ENCODE measurements at regions not wholly inside any gene's neighbourhood (a gene's known extent, or its start where the extent isn't known, plus 50 kb on each side); places are given as distances from the start of the nearest gene placed in this dataset.
A peak's percentile ranks its signal among the peaks of the same experiment; 100 is the strongest.

DNA sequence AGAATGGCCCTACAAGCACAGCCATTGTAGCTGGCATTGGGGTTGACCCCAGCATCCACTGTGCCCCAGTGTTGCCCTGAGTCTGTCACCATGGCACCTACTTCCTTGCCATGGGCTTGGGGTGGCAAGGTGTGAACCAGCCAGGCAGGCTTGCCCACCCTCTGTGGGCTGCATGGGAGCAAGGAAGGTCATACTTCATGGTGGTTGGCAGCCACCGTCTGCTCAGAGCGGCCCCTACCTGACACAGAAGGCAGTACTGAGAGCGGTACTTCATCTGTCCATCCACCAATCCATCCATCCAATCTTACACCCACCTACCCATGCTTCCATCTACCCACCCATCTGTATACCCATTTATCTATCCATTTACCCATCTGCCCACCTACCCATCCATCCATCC is 160.1 kb downstream of the KIF26A start:
- TF ChIP-seq, protein P1, sequence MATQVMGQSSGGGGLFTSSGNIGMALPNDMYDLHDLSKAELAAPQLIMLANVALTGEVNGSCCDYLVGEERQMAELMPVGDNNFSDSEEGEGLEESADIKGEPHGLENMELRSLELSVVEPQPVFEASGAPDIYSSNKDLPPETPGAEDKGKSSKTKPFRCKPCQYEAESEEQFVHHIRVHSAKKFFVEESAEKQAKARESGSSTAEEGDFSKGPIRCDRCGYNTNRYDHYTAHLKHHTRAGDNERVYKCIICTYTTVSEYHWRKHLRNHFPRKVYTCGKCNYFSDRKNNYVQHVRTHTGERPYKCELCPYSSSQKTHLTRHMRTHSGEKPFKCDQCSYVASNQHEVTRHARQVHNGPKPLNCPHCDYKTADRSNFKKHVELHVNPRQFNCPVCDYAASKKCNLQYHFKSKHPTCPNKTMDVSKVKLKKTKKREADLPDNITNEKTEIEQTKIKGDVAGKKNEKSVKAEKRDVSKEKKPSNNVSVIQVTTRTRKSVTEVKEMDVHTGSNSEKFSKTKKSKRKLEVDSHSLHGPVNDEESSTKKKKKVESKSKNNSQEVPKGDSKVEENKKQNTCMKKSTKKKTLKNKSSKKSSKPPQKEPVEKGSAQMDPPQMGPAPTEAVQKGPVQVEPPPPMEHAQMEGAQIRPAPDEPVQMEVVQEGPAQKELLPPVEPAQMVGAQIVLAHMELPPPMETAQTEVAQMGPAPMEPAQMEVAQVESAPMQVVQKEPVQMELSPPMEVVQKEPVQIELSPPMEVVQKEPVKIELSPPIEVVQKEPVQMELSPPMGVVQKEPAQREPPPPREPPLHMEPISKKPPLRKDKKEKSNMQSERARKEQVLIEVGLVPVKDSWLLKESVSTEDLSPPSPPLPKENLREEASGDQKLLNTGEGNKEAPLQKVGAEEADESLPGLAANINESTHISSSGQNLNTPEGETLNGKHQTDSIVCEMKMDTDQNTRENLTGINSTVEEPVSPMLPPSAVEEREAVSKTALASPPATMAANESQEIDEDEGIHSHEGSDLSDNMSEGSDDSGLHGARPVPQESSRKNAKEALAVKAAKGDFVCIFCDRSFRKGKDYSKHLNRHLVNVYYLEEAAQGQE (IDR thresholded peaks at IDR 0.05; ENCODE audit: insufficient read depth in 1 of 2, low read depth in 2 of 2, low read length in 2 of 2): no peak
- TF ChIP-seq POLR2AphosphoS5 (IDR thresholded peaks at IDR 0.05; ENCODE audit: low read depth, low read length) (no peak), FOXP2 (optimal IDR thresholded peaks at IDR 0.05; ENCODE audit: borderline replicate concordance, extremely low read depth, extremely low read length, insufficient read depth) (no peak), SIN3A (IDR thresholded peaks at IDR 0.05; ENCODE audit: borderline replicate concordance, insufficient read depth, low read length) (no peak), TAF1 (IDR thresholded peaks at IDR 0.05; ENCODE audit: borderline replicate concordance, insufficient read depth, low read length) (no peak)

- TF ChIP-seq POLR2AphosphoS5 (IDR thresholded peaks at IDR 0.05; ENCODE audit: low read depth, low read length) (peak; percentile 34; the same call in 1 of the 2 replicates), FOXP2 (optimal IDR thresholded peaks at IDR 0.05; ENCODE audit: borderline replicate concordance, extremely low read depth, extremely low read length, insufficient read depth) (no peak), TAF1 (IDR thresholded peaks at IDR 0.05; ENCODE audit: borderline replicate concordance, insufficient read depth, low read length) (no peak), SIN3A (IDR thresholded peaks at IDR 0.05; ENCODE audit: borderline replicate concordance, insufficient read depth, low read length) (no peak; the same call in 1 of the 2 replicates)
Observed at GRCh38 chr14:104299993-104300761, 161.8 kb downstream of the KIF26A start.

DNA sequence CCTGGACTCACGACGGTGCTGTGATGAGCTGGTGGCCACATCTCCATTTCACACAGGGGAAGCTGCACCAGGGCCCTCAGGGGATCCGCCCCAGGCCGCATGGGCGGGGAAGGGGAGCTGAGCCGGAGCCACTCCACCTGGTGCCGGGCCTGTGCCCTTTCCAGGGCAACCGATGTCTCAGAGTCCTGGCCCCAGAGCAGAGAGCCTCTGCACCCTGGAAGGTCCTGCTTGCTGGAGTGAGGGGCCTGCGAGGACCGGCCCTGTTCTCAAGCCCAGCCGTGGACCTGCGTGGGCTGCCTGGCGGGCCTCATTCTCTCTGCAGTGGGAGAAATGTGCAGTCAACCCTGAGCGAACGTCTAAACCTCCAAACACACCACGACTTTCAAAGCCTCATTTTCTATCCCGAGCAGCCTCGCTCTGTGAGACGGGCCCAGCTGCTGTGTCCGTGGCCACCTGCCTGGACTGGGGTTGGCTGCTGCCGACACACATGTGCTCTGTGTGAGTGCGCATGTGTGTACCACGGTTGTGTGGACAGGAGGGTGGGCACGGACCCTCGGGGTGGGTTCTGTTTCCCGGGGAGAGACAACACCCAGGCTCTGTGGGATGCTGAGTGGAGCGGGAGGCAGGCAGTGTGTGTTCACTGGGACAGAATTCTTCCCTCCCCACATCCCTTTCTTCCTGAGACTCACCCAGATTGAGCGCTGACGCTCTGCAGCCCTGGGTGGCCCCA is 163.5 kb downstream of the KIF26A start:
- TF ChIP-seq, protein P1 (IDR thresholded peaks at IDR 0.05; ENCODE audit: insufficient read depth in 1 of 2, low read depth in 2 of 2, low read length in 2 of 2): no peak
- TF ChIP-seq SIN3A (IDR thresholded peaks at IDR 0.05; ENCODE audit: borderline replicate concordance, insufficient read depth, low read length): no peak
- no peak for TF ChIP-seq FOXP2 (optimal IDR thresholded peaks at IDR 0.05; ENCODE audit: borderline replicate concordance, extremely low read depth, extremely low read length, insufficient read depth)
- no peak for TF ChIP-seq POLR2AphosphoS5 (IDR thresholded peaks at IDR 0.05; ENCODE audit: low read depth, low read length)
- no peak for TF ChIP-seq TAF1 (IDR thresholded peaks at IDR 0.05; ENCODE audit: borderline replicate concordance, insufficient read depth, low read length)

GRCh38 chr14:104302794-104303405 is 164.5 kb downstream of the KIF26A start:
- TF ChIP-seq TAF1 (IDR thresholded peaks at IDR 0.05; ENCODE audit: borderline replicate concordance, insufficient read depth, low read length) (no peak), SIN3A (IDR thresholded peaks at IDR 0.05; ENCODE audit: borderline replicate concordance, insufficient read depth, low read length) (no peak), FOXP2 (optimal IDR thresholded peaks at IDR 0.05; ENCODE audit: borderline replicate concordance, extremely low read depth, extremely low read length, insufficient read depth) (no peak), POLR2AphosphoS5 (IDR thresholded peaks at IDR 0.05; ENCODE audit: low read depth, low read length) (no peak)
- TF ChIP-seq, protein P1 (IDR thresholded peaks at IDR 0.05; ENCODE audit: insufficient read depth in 1 of 2, low read depth in 2 of 2, low read length in 2 of 2): no peak

GRCh38 chr14:104303705-104304425 is 165.5 kb downstream of the KIF26A start:
- no peak for TF ChIP-seq TAF1 (IDR thresholded peaks at IDR 0.05; ENCODE audit: borderline replicate concordance, insufficient read depth, low read length)
- no peak for TF ChIP-seq FOXP2 (optimal IDR thresholded peaks at IDR 0.05; ENCODE audit: borderline replicate concordance, extremely low read depth, extremely low read length, insufficient read depth)
- TF ChIP-seq POLR2AphosphoS5 (IDR thresholded peaks at IDR 0.05; ENCODE audit: low read depth, low read length): no peak
- TF ChIP-seq SIN3A (IDR thresholded peaks at IDR 0.05; ENCODE audit: borderline replicate concordance, insufficient read depth, low read length): no peak
- TF ChIP-seq, protein P1 (IDR thresholded peaks at IDR 0.05; ENCODE audit: insufficient read depth in 1 of 2, low read depth in 2 of 2, low read length in 2 of 2): no peak
